Neuronal stem cell (in vitro differentiated cells): ENCODE measurements at regions not wholly inside any gene's neighbourhood (a gene's known extent, or its start where the extent isn't known, plus 50 kb on each side); places are given as distances from the start of the nearest gene placed in this dataset.
"Not testable (repeated sequence)": the region's sequence is repeated elsewhere in the genome, so short reads cannot be mapped to it uniquely, and the experiment has no call there.

Source experiments
- DNase-seq: peaks from one replicate; pipeline ENCODE4 v3.0.0-alpha.2; 2013; ENCODE audit warnings: low spot score
- H2AFZ ChIP-seq: one replicate; pipeline ENCODE4 v1.6.1; 2013; ENCODE audit warnings: mild to moderate bottlenecking, low read length, inconsistent platforms
- H2AK5ac ChIP-seq: 2 replicates; pipeline ENCODE4 v1.6.1; 2013; ENCODE audit warnings: low read depth, mild to moderate bottlenecking, inconsistent platforms, low read length, moderate library complexity, mixed read lengths
- H2BK120ac ChIP-seq: 2 replicates; pipeline ENCODE4 v1.6.1; 2013; ENCODE audit warnings: low read depth, mild to moderate bottlenecking, inconsistent platforms, low read length, moderate library complexity, mixed read lengths
- H2BK12ac ChIP-seq: one replicate; pipeline ENCODE4 v1.6.1; 2013; ENCODE audit warnings: low read length, inconsistent platforms
- H2BK15ac ChIP-seq: 2 replicates; pipeline ENCODE4 v1.6.1; 2013; ENCODE audit warnings: mild to moderate bottlenecking, low read length, inconsistent platforms, mixed read lengths
- H2BK5ac ChIP-seq: one replicate; pipeline ENCODE4 v1.6.1; 2013; ENCODE audit warnings: inconsistent platforms, mild to moderate bottlenecking, low read length, moderate library complexity
- H3K14ac ChIP-seq: one replicate; pipeline ENCODE4 v1.6.1; 2013; ENCODE audit warnings: low read length, inconsistent platforms
- H3K18ac ChIP-seq: 2 replicates; pipeline ENCODE4 v1.6.1; 2013; ENCODE audit warnings: low read length, inconsistent platforms
- H3K23ac ChIP-seq: 2 replicates; pipeline ENCODE4 v1.6.1; 2013; ENCODE audit warnings: low read depth, mild to moderate bottlenecking, mixed read lengths, low read length, inconsistent platforms; ENCODE audit not compliant: poor library complexity
- H3K27ac ChIP-seq: replicated peaks from 3 replicates; pipeline ENCODE4 v1.5.1; 2013; ENCODE audit warnings: low read length, inconsistent platforms
- H3K27me3 ChIP-seq, 3 experiments: 2 replicates each; pipeline ENCODE4 v1.6.1; 2013; ENCODE audit warnings: low read length in 3 of 3, mild to moderate bottlenecking in 2 of 3, inconsistent platforms in 1 of 3, low read depth in 1 of 3, mixed read lengths in 1 of 3, moderate library complexity in 1 of 3; ENCODE audit not compliant: control insufficient read depth in 3 of 3, insufficient read depth in 3 of 3
- H3K36me3 ChIP-seq, 2 donors: replicated peaks in 1 of 2; 2 replicates each; pipeline ENCODE4 v1.6.1; 2013; ENCODE audit warnings: low read length in 2 of 2; ENCODE audit not compliant: control insufficient read depth in 2 of 2, insufficient read depth in 2 of 2
- H3K4ac ChIP-seq: 2 replicates; pipeline ENCODE4 v1.6.1; 2013; ENCODE audit warnings: inconsistent platforms, mild to moderate bottlenecking, low read length, moderate library complexity
- H3K4me1 ChIP-seq, 2 donors: 1 replicate in 1 of 2; 2 replicates in 1 of 2; pipeline ENCODE4 v1.6.1; 2013; ENCODE audit warnings: low read length in 2 of 2, low read depth in 1 of 2; ENCODE audit not compliant: control insufficient read depth in 2 of 2, insufficient read depth in 1 of 2
- H3K4me2 ChIP-seq: one replicate; pipeline ENCODE4 v1.6.1; 2013; ENCODE audit warnings: mild to moderate bottlenecking, low read length, inconsistent platforms; ENCODE audit not compliant: insufficient read depth, poor library complexity, severe bottlenecking
- H3K4me3 ChIP-seq, 2 donors: 2 replicates each; pipeline ENCODE4 v1.5.1; 2013; ENCODE audit warnings: low read length in 2 of 2, mild to moderate bottlenecking in 2 of 2, inconsistent platforms in 1 of 2, moderate library complexity in 1 of 2
- H3K79me1 ChIP-seq: one replicate; pipeline ENCODE4 v1.6.1; 2013; ENCODE audit warnings: low read depth, mild to moderate bottlenecking, inconsistent platforms, low read length, moderate library complexity
- H3K9ac ChIP-seq: one replicate; pipeline ENCODE4 v1.6.1; 2013; ENCODE audit warnings: mild to moderate bottlenecking, low read depth, low read length, inconsistent platforms; ENCODE audit not compliant: poor library complexity
- H3K9me3 ChIP-seq, 2 donors: replicated peaks in 1 of 2; 2 replicates each; pipeline versions ENCODE3 to v1.6.1; 2013; ENCODE audit warnings: low read length in 2 of 2, mild to moderate bottlenecking in 2 of 2, inconsistent platforms in 1 of 2, low read depth in 1 of 2, mixed read lengths in 1 of 2, moderate library complexity in 1 of 2; ENCODE audit not compliant: control insufficient read depth in 2 of 2, insufficient read depth in 1 of 2
- H4K8ac ChIP-seq: one replicate; pipeline ENCODE4 v1.6.1; 2013; ENCODE audit warnings: low read depth, mild to moderate bottlenecking, inconsistent platforms, low read length, moderate library complexity
- H4K91ac ChIP-seq: one replicate; pipeline ENCODE4 v1.6.1; 2013; ENCODE audit warnings: low read length, low read depth, mild to moderate bottlenecking, inconsistent platforms; ENCODE audit not compliant: poor library complexity
- WGBS, 2 donors: extraction: QIAGEN DNeasy Blood & Tissue Kit; methylation state at CpG; one replicate each; pipeline ENCODE4 v1.1.7; 2013; ENCODE audit warnings: missing lambda C conversion rate in 2 of 2, mixed read lengths in 1 of 2; ENCODE audit not compliant: insufficient read length in 2 of 2, insufficient replicate concordance in 1 of 2; ENCODE audit errors: extremely low coverage in 2 of 2; 5-methylcytosine and 5-hydroxymethylcytosine counted together

- H4K91ac ChIP-seq: no peak overlapping the region
- H2AFZ ChIP-seq: no peak overlapping the region
- no peak overlapping the region for H2AK5ac ChIP-seq
- H3K79me1 ChIP-seq: no peaks in the 10 kb centered on the region
- no peak overlapping the region for H2BK5ac ChIP-seq
- no peak overlapping the region for H3K23ac ChIP-seq
- no peak overlapping the region for H3K14ac ChIP-seq
- no peak overlapping the region for H3K9ac ChIP-seq
- H3K4ac ChIP-seq: no peak overlapping the region
- no peaks in the 10 kb centered on the region for H3K36me3 ChIP-seq
- WGBS, 2 donors: no CpG with 5 or more reads among the region's 1 CpG
- no peak overlapping the region for H3K27ac ChIP-seq
- H3K27me3 ChIP-seq: no peaks in the 10 kb centered on the region
- no peak overlapping the region for H2BK15ac ChIP-seq
- H2BK12ac ChIP-seq: no peak overlapping the region
- H4K8ac ChIP-seq: no peak overlapping the region
- no peaks in the 10 kb centered on the region for H3K9me3 ChIP-seq
- no peak overlapping the region for H3K18ac ChIP-seq
- no peak overlapping the region for H2BK120ac ChIP-seq
- no peak overlapping the region for H3K4me2 ChIP-seq
- H3K4me3 ChIP-seq: no peak overlapping the region
- H3K4me1 ChIP-seq: no peaks in the 10 kb centered on the region
- no peak for DNase-seq
These were observed 121.0 kb upstream of the ATXN1 start for GRCh38 chr6:16882230-16882629.

GRCh38 chr6:16876852-16877251 lies 115.6 kb upstream of the ATXN1 start:
- not testable (repeated sequence) for H3K4me3 ChIP-seq, H3K79me1 ChIP-seq, H3K27ac ChIP-seq, H3K4ac ChIP-seq, H2AFZ ChIP-seq, H2AK5ac ChIP-seq, H2BK5ac ChIP-seq, H3K18ac ChIP-seq, H3K4me2 ChIP-seq, H3K4me1 ChIP-seq, H2BK12ac ChIP-seq, H3K9me3 ChIP-seq, DNase-seq, H4K91ac ChIP-seq, H2BK15ac ChIP-seq, H3K36me3 ChIP-seq, H2BK120ac ChIP-seq, H4K8ac ChIP-seq, H3K27me3 ChIP-seq, H3K9ac ChIP-seq, H3K23ac ChIP-seq, H3K14ac ChIP-seq
- whole genome bisulfite sequencing, 2 donors: no CpG with 5 or more reads among the region's 2 CpGs

DNA sequence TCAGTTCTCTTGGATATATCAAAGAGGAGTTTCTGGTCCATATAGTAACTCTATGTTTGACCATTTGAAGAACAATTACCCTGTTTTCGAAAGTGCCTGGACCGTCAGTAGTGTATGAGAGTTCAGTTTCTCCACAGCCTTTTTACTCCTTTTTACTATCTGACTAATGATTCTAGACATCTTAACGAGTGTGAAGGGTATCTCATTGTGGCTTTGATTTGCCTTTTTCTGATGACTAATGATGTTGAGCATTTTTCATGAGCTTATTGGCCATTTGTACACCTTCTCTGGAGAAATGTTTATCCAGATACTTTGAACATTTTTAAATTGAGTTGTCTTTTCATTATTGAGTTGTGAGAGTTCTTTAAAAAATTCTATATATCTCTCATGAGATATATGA lies 114.9 kb upstream of the ATXN1 start:
- no peak overlapping the region for H3K4ac ChIP-seq
- no peak overlapping the region for H2AFZ ChIP-seq
- H3K4me2 ChIP-seq: no peak overlapping the region
- H2BK15ac ChIP-seq: no peak overlapping the region
- H2BK120ac ChIP-seq: no peak overlapping the region
- H3K4me1 ChIP-seq: no peaks in the 10 kb centered on the region
- no peak overlapping the region for H2BK5ac ChIP-seq
- no peak overlapping the region for H3K14ac ChIP-seq
- H3K4me3 ChIP-seq: no peak overlapping the region
- H3K9ac ChIP-seq: no peak overlapping the region
- DNase-seq: no peak
- no CpG with 5 or more reads among the region's 3 CpGs for WGBS, 2 donors
- H3K27me3 ChIP-seq: no peaks in the 10 kb centered on the region
- H3K27ac ChIP-seq: no peak overlapping the region
- H2BK12ac ChIP-seq: no peak overlapping the region
- no peaks in the 10 kb centered on the region for H3K79me1 ChIP-seq
- peaks cover 0 to 2% of the 10 kb centered on the region in 2 donors for H3K9me3 ChIP-seq
- H3K36me3 ChIP-seq: no peaks in the 10 kb centered on the region
- H3K23ac ChIP-seq: no peak overlapping the region
- H2AK5ac ChIP-seq: no peak overlapping the region
- H4K8ac ChIP-seq: no peak overlapping the region
- no peak overlapping the region for H3K18ac ChIP-seq
- H4K91ac ChIP-seq: no peak overlapping the region

DNA sequence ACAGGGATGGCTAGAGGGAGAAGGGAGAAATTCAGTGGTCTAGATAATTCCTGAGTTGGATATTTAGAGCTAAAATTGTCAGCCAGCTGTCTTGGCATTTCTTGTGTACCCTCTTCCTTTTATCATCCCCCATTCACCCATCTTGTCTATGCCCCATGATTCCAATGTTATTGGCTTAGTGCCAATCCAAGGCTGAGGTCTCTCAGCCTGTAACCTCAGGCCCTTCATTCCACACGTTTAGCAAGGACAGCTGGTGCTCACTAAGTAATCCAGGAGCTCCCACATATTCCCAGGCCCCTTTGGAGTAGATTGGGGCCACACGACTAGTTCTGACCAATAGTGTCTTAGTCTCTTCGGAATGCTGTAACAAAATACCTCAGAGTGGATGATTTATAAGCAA lies 112.4 kb upstream of the ATXN1 start:
- no CpG with 5 or more reads among the region's 3 CpGs for WGBS, 2 donors
- Histone ChIP-seq H3K14ac (no peak overlapping the region), H3K23ac (no peak overlapping the region), H2AFZ (no peak overlapping the region), H3K4ac (no peak overlapping the region), H2BK120ac (no peak overlapping the region), H4K91ac (no peak overlapping the region), H2BK12ac (no peak overlapping the region), H3K27me3 (no peaks in the 10 kb centered on the region), H2BK15ac (no peak overlapping the region), H3K27ac (no peak overlapping the region), H2BK5ac (no peak overlapping the region), H3K4me2 (no peak overlapping the region), H3K4me1 (peaks cover 0 to 4% of the 10 kb centered on the region in 2 donors), H3K4me3 (no peak overlapping the region), H3K9me3 (peaks cover 0 to 2% of the 10 kb centered on the region in 2 donors), H3K79me1 (no peaks in the 10 kb centered on the region), H4K8ac (no peak overlapping the region), H3K18ac (no peak overlapping the region), H3K36me3 (no peaks in the 10 kb centered on the region), H2AK5ac (no peak overlapping the region), H3K9ac (no peak overlapping the region)
- DNase-seq: no peak
